GM21381 (cell line): ENCODE measurements at regions not wholly inside any gene's neighbourhood (a gene's known extent, or its start where the extent isn't known, plus 50 kb on each side); places are given as distances from the start of the nearest gene placed in this dataset.
"Not testable (repeated sequence)": the region's sequence is repeated elsewhere in the genome, so short reads cannot be mapped to it uniquely, and the experiment has no call there.

ENCODE experiments used
- ATAC-seq: cut with Tn5 transposase; IDR thresholded peaks from one replicate; pipeline ENCODE4 v1.9.1; 2021; ENCODE audit warnings: mild to moderate bottlenecking, moderate library complexity; ENCODE audit not compliant: unreplicated experiment

GRCh38 chr10:34016576-34016975, 682.1 kb upstream of the NRP1 start:
- no peak for ATAC-seq

GRCh38 chr10:34015700-34016099, 681.2 kb upstream of the NRP1 start:
- ATAC-seq: no peak

GRCh38 chr10:34013235-34013634, 678.8 kb upstream of the NRP1 start:
- ATAC-seq: no peak

- no peak for ATAC-seq
Measured at GRCh38 chr10:34010891-34011290, 676.4 kb upstream of the NRP1 start.

GRCh38 chr10:34010228-34010627, 675.8 kb upstream of the NRP1 start:
- ATAC-seq: not testable (repeated sequence)

GRCh38 chr10:34008656-34009055, 674.2 kb upstream of the NRP1 start:
- no peak for ATAC-seq

- no peak for ATAC-seq
Measured at GRCh38 chr10:34006471-34006870, 672.0 kb upstream of the NRP1 start.

- no peak for ATAC-seq
Measured at GRCh38 chr10:34003561-34003960, 669.1 kb upstream of the NRP1 start.

GRCh38 chr10:34002896-34003295, 668.4 kb upstream of the NRP1 start:
- no peak for ATAC-seq

- ATAC-seq: no peak
Measured at GRCh38 chr10:34001831-34002230, 667.4 kb upstream of the NRP1 start.

- no peak for ATAC-seq
Measured at GRCh38 chr10:34001087-34001580, 666.7 kb upstream of the NRP1 start.

GRCh38 chr10:33993917-33994316, 659.5 kb upstream of the NRP1 start:
- no peak for ATAC-seq

GRCh38 chr10:33991924-33992323, 657.5 kb upstream of the NRP1 start:
- ATAC-seq: no peak

GRCh38 chr10:33986515-33986914, 652.0 kb upstream of the NRP1 start:
- no peak for ATAC-seq

- no peak for ATAC-seq
Measured at GRCh38 chr10:33986016-33986415, 651.5 kb upstream of the NRP1 start.

- ATAC-seq: no peak
Measured at GRCh38 chr10:33982995-33983394, 648.5 kb upstream of the NRP1 start.

- ATAC-seq: no peak
Measured at GRCh38 chr10:33981301-33981700, 646.8 kb upstream of the NRP1 start.

GRCh38 chr10:33979195-33979594, 644.7 kb upstream of the NRP1 start:
- no peak for ATAC-seq

GRCh38 chr10:33975481-33975880, 641.0 kb upstream of the NRP1 start:
- no peak for ATAC-seq

GRCh38 chr10:33974976-33975478, 640.6 kb upstream of the NRP1 start:
- ATAC-seq: no peak

GRCh38 chr10:33968983-33969382, 634.5 kb upstream of the NRP1 start:
- ATAC-seq: no peak

GRCh38 chr10:33967606-33968120, 633.2 kb upstream of the NRP1 start:
- no peak for ATAC-seq

GRCh38 chr10:33966946-33967345, 632.5 kb upstream of the NRP1 start:
- ATAC-seq: no peak
